ENCODE measurements at regions not wholly inside any gene's neighbourhood (a gene's known extent, or its start where the extent isn't known, plus 50 kb on each side); places are given as distances from the start of the nearest gene placed in this dataset.
A peak's percentile ranks its signal among the peaks of the same experiment; 100 is the strongest.

- no peak for DNase-seq (ENCODE audit: low read depth)
Observed at GRCh38 chr10:2256241-2256640, 518.9 kb upstream of the ADARB2 start.

DNA sequence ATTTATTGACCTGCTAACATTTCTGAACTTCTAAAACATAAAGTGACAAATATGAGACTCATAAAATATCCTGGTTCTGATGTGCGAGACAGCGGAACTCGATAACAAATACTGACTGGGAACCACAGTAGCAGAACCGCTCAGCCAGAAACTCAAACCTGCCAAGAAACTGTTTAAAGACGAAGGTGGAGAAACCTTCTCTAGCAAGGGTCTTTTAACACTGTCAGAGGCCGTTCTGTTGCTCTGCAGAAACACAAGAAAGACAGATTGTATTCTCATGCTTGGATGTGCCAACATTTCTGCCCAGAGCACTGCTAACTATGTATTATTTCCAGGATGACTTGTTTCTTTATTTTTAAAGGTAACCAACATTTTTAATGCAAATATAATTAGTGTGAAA is 514.8 kb upstream of the ADARB2 start:
- no peak for DNase-seq (ENCODE audit: low read depth)

DNA sequence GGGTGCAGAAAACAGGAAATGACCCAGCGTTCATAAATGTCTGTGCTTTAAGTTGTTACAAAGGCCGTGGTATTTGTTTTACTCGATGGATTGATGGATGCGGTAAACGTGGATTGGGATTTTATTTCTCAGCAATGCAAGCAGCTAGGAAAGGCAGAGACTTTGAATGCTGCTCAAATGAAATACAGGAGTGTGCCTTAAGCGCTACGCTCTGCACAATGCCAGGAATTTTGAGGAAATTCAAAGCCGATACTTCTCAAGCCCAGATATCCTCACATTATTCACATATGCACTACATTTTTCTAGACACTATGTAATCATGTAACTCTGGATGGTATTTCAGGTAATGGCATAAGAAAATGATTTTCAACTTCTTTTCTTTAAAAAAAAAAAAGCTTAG is 514.3 kb upstream of the ADARB2 start:
- DNase-seq (ENCODE audit: low read depth) = no peak

- no peak for DNase-seq (ENCODE audit: low read depth)
Observed at GRCh38 chr10:2246747-2247146, 509.4 kb upstream of the ADARB2 start.

- no peak for DNase-seq (ENCODE audit: low read depth)
Observed at GRCh38 chr10:2245580-2245979, 508.3 kb upstream of the ADARB2 start.

DNA sequence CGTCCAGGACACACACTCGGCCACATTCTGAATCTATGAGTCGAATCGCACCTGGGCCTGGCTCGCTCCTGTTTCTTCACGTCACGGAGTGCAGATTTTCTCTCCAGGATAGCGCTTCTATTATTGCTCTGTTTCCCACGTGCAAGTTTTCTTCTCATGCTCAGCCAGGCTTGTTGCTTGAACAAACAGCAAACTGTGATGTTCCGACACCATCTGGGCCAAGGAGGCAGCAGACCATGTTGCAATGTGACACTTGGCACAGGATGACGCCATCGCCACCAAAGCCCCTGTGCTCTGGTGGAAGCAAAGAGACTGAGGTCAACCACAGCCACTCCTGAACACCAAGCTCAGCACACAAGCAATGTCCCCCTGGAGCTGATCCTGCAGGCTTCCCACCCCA is 507.1 kb upstream of the ADARB2 start:
- no peak for DNase-seq (ENCODE audit: low read depth)

DNA sequence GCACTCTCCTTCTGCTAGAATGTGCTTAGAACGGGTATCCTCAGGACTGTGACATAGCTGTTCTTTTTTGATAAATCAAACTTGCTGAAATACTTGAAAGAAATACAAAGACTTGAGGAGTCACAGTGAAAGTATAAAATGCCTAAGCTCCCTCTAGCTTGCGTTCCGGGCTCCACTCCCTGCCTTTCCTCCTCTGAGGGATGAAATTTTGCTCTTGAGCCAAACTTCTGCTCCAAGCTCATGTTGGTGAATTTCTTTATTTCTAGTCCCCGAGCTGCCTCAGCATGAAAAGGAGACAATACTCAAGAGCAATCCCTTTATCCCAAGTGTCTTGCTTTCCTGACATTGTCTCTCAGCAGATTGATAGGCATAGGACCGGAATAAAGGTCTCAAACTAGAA is 499.6 kb upstream of the ADARB2 start:
- no peak for DNase-seq (ENCODE audit: low read depth)

- DNase-seq (ENCODE audit: low read depth) = peak; percentile 33
Observed at GRCh38 chr10:2232479-2232878, 495.2 kb upstream of the ADARB2 start.

DNA sequence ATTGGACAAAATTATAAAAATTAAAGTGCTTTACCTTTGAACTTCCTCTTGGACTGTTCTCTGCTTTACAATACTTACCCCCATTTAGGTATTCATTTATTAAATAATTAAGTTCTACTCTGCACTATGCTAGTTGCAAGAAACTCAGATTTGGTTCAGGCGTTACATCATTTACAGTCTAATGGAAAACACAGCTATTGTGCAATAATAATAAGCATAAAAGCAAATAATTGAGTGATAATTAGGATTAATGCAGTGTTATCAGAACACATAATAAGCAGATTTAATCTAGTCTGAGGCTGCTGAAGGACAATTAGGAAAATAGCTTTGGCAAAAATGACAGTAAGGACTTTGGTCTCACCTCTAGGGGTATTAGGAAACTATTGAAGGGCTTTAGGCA is 493.2 kb upstream of the ADARB2 start:
- no peak for DNase-seq (ENCODE audit: low read depth)

DNA sequence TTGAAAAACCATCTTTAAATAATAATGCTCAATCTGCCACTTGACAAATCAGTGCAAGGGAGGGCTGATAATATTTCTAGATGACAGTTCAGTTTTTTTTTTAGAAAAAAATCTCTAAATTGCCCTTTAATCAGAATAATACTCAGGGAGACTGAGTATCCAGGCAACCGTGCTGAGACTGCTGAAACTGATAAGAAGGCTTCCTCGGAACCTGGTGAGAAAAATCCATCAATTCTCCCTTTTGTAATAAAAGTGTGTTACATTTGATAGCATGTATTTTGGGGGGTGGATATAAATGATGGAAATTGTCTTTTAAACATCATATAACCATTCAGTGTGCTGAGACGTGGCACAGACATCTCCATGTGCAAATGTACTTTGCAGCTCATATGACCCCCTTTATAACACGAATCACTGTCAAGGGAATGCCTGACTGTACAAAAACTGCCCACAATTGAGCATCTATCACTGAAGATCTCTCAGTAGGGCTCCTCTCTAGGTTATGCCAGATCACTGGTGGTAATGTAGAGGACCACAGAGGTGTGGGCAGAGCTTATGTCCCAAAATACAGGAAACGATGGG is 491.1 kb upstream of the ADARB2 start:
- DNase-seq (ENCODE audit: low read depth) = no peak

GRCh38 chr10:2225609-2226008 is 488.3 kb upstream of the ADARB2 start:
- DNase-seq (ENCODE audit: low read depth) = peak; percentile 74

DNA sequence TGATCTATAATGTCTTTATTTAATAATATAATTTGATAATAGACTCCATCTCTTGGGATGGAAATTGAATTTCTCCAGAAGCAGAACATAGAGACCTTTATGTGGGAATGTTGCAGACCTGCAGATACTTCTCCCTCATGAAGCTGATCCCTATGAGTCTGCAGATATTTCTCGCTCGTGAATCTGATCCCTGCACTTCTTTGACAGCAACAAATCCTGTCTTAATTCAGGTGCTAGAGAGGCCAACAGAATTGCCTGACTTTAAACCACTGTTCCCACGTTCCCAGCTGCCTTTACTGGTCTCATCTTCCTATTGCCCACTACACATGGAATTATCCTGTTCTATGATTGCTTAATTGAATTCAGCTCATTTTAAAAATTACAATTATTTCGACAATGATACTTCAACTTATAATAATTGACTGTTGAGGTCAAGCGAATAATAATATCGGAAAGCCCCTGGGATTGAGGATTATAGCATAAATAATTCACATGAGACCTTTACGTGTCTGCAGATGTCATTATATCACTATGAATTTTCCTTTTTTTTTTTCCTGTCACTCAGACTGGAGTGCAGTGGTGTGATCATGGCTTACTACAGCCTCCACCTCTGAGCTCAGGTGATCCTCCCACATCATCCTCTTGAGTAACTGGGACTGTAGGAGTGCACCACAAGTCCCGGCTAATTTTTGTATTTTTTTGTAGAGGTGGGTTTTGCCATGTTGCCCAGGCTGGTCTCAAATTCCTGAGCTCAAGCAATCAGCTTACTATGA is 486.4 kb upstream of the ADARB2 start:
- no peak for DNase-seq (ENCODE audit: low read depth)

DNA sequence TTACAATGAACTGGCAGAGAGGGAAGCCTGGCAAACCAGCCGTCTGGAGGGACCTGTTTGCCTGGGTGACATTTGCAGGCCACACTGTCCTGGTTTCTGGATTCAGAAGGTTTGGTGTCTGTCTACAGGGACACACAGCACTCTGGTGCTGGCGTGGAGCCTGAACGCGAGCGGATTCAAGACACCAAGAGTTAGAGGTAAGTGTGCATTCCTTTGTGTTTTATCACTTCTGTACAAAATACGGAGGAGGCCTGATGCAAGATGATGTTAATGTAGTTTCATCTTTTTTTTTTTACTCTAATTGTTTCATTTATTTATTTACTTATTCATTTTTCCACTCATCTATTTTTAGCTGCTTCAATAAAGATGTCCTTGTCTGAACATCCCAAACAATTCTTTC is 485.3 kb upstream of the ADARB2 start:
- peak; percentile 51 for DNase-seq (ENCODE audit: low read depth)

GRCh38 chr10:2214805-2215204 is 477.5 kb upstream of the ADARB2 start:
- DNase-seq (ENCODE audit: low read depth) = peak; percentile 83

DNA sequence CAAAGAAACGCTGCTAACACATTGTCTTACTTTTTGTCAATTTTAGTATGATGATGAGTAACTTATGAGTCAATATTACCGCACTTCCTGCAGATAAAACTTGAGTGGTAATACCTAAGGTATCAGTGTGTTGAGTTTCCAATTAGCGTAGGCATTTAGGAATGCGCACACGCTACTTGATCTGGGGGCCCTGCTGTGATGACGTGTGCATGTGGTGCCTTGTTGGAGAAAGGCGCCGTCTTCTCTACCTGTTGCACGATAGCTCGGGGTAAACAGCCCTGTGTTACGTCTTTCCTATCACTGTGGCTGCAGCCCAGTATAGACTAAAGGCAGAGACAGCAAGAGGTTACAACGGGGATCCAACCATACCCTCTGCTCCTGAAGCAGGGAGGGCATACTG is 476.8 kb upstream of the ADARB2 start:
- DNase-seq (ENCODE audit: low read depth) = peak; percentile 93

DNA sequence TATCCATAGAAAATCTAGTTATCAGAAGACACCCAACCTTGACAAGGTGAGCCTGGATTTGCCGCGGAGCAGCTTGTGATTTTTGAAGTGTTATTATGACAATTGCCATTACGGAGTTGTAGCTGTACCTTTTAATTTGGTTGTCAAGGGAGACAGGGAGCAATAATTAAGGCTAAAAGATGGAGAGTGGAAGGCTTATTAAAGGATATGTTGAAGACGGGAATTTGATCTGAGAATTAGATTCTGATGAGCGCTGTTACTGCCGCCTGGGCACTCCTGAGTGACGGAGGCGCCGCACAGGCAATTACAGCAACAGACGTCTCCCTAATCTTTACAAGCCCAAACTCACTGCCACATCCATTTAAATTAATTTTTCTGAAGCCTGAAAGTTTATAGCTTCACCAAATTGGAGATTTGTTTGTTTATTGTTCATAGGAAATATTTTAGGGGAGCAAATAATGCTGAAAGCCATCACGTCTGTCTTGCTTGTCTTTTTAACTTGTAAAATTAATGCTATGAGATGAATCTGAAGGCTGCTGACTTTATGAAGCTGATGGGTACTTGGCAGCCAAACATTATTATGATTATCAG is 475.0 kb upstream of the ADARB2 start:
- no peak for DNase-seq (ENCODE audit: low read depth)

GRCh38 chr10:2210088-2210487 is 472.8 kb upstream of the ADARB2 start:
- peak; percentile 37 for DNase-seq (ENCODE audit: low read depth)

DNA sequence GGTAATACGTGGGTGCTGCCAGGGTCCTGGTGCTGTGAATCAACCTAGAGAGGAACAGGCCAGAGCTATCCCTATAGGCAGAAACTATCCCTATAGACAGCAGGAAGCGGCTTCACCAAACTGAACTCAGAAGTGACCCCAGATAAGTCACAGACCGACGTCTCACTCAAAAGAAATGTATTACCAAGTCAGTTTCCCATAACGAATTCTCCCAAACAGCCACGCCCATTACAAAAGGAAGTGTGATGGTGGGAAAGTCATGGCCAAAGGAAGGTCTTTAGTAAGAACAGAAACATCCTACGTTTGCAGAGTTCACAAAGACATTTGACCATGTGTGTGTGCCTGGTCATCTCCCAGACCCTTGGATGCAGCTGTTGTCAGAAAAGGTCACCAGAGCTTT is 470.8 kb upstream of the ADARB2 start:
- peak; percentile 75 for DNase-seq (ENCODE audit: low read depth)

- no peak for DNase-seq (ENCODE audit: low read depth)
Observed at GRCh38 chr10:2207246-2207922, 470.1 kb upstream of the ADARB2 start.

DNA sequence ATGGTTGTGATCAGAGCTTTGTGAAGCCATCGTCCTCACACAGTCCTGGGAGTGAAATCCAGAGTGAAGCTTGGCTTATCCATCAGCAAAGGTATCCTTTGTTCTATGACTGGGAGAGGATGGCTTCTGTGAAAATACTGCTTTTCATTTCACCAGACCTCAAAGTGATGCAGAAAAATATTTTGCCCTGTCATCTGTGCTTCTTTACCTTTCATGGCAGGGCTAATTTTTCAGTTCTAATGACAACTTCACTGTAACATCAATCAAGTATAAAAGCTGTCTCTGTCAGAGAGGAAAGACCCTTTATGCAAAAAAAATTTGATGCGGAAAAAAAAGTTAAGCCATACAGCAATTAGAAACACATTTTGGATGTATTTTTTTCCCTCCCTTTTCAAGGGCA is 468.1 kb upstream of the ADARB2 start:
- DNase-seq (ENCODE audit: low read depth) = no peak

DNA sequence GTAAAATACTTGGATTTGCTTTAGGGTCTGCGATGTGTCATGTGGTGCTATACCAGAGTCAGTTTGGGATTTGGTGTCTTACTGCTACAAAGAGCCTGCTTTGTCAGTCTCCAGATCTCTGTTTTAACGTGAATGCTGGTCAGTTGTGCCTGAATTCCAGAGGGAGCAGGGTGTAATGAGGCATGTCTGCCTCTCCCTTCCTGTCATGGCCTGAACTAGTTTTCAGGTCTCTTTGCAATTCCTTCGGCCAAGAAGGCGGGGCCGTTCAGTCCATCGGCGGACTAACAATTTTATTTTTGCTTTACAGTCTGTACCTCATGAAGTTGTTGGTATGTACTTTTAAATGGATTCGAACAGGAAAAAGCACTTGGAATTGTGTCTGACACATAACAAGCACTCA is 465.1 kb upstream of the ADARB2 start:
- peak; percentile 58 for DNase-seq (ENCODE audit: low read depth)

- DNase-seq (ENCODE audit: low read depth) = no peak
Observed at GRCh38 chr10:2201534-2202099, 464.3 kb upstream of the ADARB2 start.

GRCh38 chr10:2197663-2198062 is 460.3 kb upstream of the ADARB2 start:
- no peak for DNase-seq (ENCODE audit: low read depth)

All from RPMI7951 (cell line).